Fibroblast of mammary gland (primary cell): ENCODE measurements at regions not wholly inside any gene's neighbourhood (a gene's known extent, or its start where the extent isn't known, plus 50 kb on each side); places are given as distances from the start of the nearest gene placed in this dataset.

ENCODE experiments used
- DNase-seq: peaks from one replicate; pipeline ENCODE4 v3.0.0-alpha.2; 2010; ENCODE audit warnings: low read depth
- H3K4me3 ChIP-seq: 2 replicates; pipeline ENCODE4 v1.5.1; 2011; ENCODE audit warnings: low read depth, mild to moderate bottlenecking, low read length, moderate library complexity; ENCODE audit not compliant: control insufficient read depth
- CTCF ChIP-seq: conservative IDR thresholded peaks from 2 replicates; pipeline ENCODE4 v1.5.1; 2011; ENCODE audit warnings: low read depth, low read length, inconsistent platforms; ENCODE audit not compliant: control insufficient read depth, insufficient read depth

- H3K4me3 ChIP-seq = no peak overlapping the region
- DNase-seq = no peak
- TF ChIP-seq CTCF = no peak
Observed at GRCh38 chr3:103166890-103167289, 732.1 kb downstream of the ZPLD1 start.

GRCh38 chr3:103167850-103168249 is 733.0 kb downstream of the ZPLD1 start:
- H3K4me3 ChIP-seq = no peak overlapping the region
- no peak for TF ChIP-seq CTCF
- no peak for DNase-seq

GRCh38 chr3:103169289-103169688 is 734.5 kb downstream of the ZPLD1 start:
- no peak for DNase-seq
- no peak for TF ChIP-seq CTCF
- H3K4me3 ChIP-seq = no peak overlapping the region

- no peak for DNase-seq
Observed at GRCh38 chr3:103170651-103171050, 735.8 kb downstream of the ZPLD1 start.

GRCh38 chr3:103173940-103174339 is 739.1 kb downstream of the ZPLD1 start:
- no peak for DNase-seq
- no peak overlapping the region for H3K4me3 ChIP-seq
- TF ChIP-seq CTCF = no peak

More at GRCh38 chr3:103170651-103171050, 735.8 kb downstream of the ZPLD1 start:
- no peak for TF ChIP-seq CTCF
- no peak overlapping the region for H3K4me3 ChIP-seq

- no peak for TF ChIP-seq CTCF
- H3K4me3 ChIP-seq = no peak overlapping the region
- no peak for DNase-seq
Observed at GRCh38 chr3:103181160-103181559, 746.3 kb downstream of the ZPLD1 start.

- no peak for TF ChIP-seq CTCF
Observed at GRCh38 chr3:103184772-103185171, 750.0 kb downstream of the ZPLD1 start.

More at GRCh38 chr3:103184772-103185171, 750.0 kb downstream of the ZPLD1 start:
- no peak overlapping the region for H3K4me3 ChIP-seq
- DNase-seq = no peak
